GM23338 (cell line): ENCODE measurements at regions not wholly inside any gene's neighbourhood (a gene's known extent, or its start where the extent isn't known, plus 50 kb on each side); places are given as distances from the start of the nearest gene placed in this dataset.

Experiments used
- ATAC-seq: fragments of 200-7000 bp; cut with Tn5 transposase; 3 replicates; pipeline ENCODE4 v1.9.1; 2020
- DNase-seq: peaks from one replicate; pipeline ENCODE4 v3.0.0-alpha.2; 2015; ENCODE audit warnings: low spot score
- H2AFZ ChIP-seq: fragments of 200-600 bp; sonication (generic); 2 replicates; pipeline ENCODE4 v1.8.0; 2016; ENCODE audit warnings: antibody characterized with exemption, mild to moderate bottlenecking, moderate library complexity
- H3F3A ChIP-seq: fragments of 200-600 bp; sonication (generic); replicated peaks from 2 replicates; pipeline ENCODE4 v1.8.0; 2017; ENCODE audit warnings: antibody characterized with exemption, mixed run types, low read depth
- H3K27ac ChIP-seq: fragments of 200-600 bp; sonication (generic); 2 replicates; pipeline ENCODE4 v1.6.1; 2016; ENCODE audit warnings: low read depth
- H3K27me3 ChIP-seq: fragments of 200-600 bp; sonication (generic); 2 replicates; pipeline ENCODE4 v1.8.0; 2016; ENCODE audit warnings: mild to moderate bottlenecking, mixed run types, moderate library complexity; ENCODE audit not compliant: insufficient read depth
- H3K36me3 ChIP-seq: fragments of 200-600 bp; sonication (generic); 2 replicates; pipeline ENCODE4 v1.8.0; 2016; ENCODE audit warnings: mild to moderate bottlenecking; ENCODE audit not compliant: insufficient read depth
- H3K4me1 ChIP-seq: fragments of 200-600 bp; sonication (generic); 2 replicates; pipeline ENCODE4 v1.8.0; 2016; ENCODE audit warnings: mild to moderate bottlenecking, moderate library complexity; ENCODE audit not compliant: insufficient read depth
- H3K4me2 ChIP-seq: fragments of 200-600 bp; sonication (generic); 2 replicates; pipeline ENCODE4 v1.7.1; 2017; ENCODE audit warnings: mixed run types
- H3K4me3 ChIP-seq: fragments of 200-600 bp; sonication (generic); 2 replicates; pipeline ENCODE4 v1.6.1; 2016; ENCODE audit warnings: mixed run types
- H3K79me2 ChIP-seq: fragments of 200-600 bp; sonication (generic); replicated peaks from 2 replicates; pipeline ENCODE4 v1.8.0; 2017; ENCODE audit warnings: mild to moderate bottlenecking; ENCODE audit not compliant: insufficient read depth
- H3K9me2 ChIP-seq: fragments of 200-600 bp; sonication (generic); 2 replicates; pipeline ENCODE4 v1.8.0; 2017; ENCODE audit not compliant: insufficient read depth
- H4K20me1 ChIP-seq: fragments of 200-600 bp; sonication (generic); replicated peaks from 2 replicates; pipeline ENCODE4 v1.8.0; 2017; ENCODE audit warnings: mild to moderate bottlenecking; ENCODE audit not compliant: insufficient read depth
- H3K27ac Mint-ChIP-seq: 2 replicates; pipeline ENCODE4 v1.8.0; 2020; ENCODE audit warnings: inconsistent platforms, mild to moderate bottlenecking, moderate library complexity, mixed read lengths
- H3K27me3 Mint-ChIP-seq: 3 replicates; pipeline ENCODE4 v1.8.0; 2022; ENCODE audit warnings: low read depth, mild to moderate bottlenecking, moderate library complexity, mixed read lengths, inconsistent platforms; ENCODE audit not compliant: insufficient read depth, poor library complexity
- H3K36me3 Mint-ChIP-seq: 3 replicates; pipeline ENCODE4 v1.8.0; 2021; ENCODE audit warnings: low read depth, mild to moderate bottlenecking, inconsistent platforms, moderate library complexity, mixed read lengths
- H3K4me1 Mint-ChIP-seq: 3 replicates; pipeline ENCODE4 v1.8.0; 2020; ENCODE audit warnings: mild to moderate bottlenecking, inconsistent platforms, mixed read lengths
- H3K4me3 Mint-ChIP-seq: 3 replicates; pipeline ENCODE4 v1.8.0; 2021; ENCODE audit warnings: moderate library complexity, mild to moderate bottlenecking, inconsistent platforms, mixed read lengths
- H3K9me3 Mint-ChIP-seq: 3 replicates; pipeline ENCODE4 v1.8.0; 2020; ENCODE audit warnings: moderate library complexity, mild to moderate bottlenecking, inconsistent platforms, mixed read lengths
- CREB1 ChIP-seq: fragments of 250-450 bp; sonication (Bioruptor Pico); IDR thresholded peaks from 2 replicates; pipeline ENCODE4 v1.5.0; 2020; ENCODE audit warnings: low read depth, mild to moderate bottlenecking, moderate library complexity
- CTCF ChIP-seq, 2 experiments: fragments of 200-600 bp in 1 of 2; sonication (generic) in 1 of 2; conservative IDR thresholded peaks; 2 replicates each; pipeline versions ENCODE4 v1.5.1 to v1.6.1; 2016 to 2017; ENCODE audit warnings: antibody characterized with exemption in 2 of 2, low read depth in 2 of 2, mild to moderate bottlenecking in 2 of 2, moderate library complexity in 1 of 2
- EZH2 ChIP-seq: fragments of 200-600 bp; sonication (generic); IDR thresholded peaks from one replicate; pipeline ENCODE4 v1.8.0; 2017; ENCODE audit warnings: antibody characterized with exemption, mild to moderate bottlenecking, low read depth; ENCODE audit not compliant: unreplicated experiment
- NANOG ChIP-seq: IDR thresholded peaks from 2 replicates; pipeline ENCODE4 v1.6.1; 2016; ENCODE audit warnings: antibody characterized with exemption, borderline replicate concordance
- POLR2AphosphoS5 ChIP-seq: IDR thresholded peaks from 2 replicates; pipeline ENCODE4 v1.6.1; 2016; ENCODE audit warnings: antibody characterized with exemption, low read depth
- STAT1 ChIP-seq: IDR thresholded peaks from one replicate; pipeline ENCODE4 v1.6.1; 2016; ENCODE audit warnings: antibody characterized with exemption; ENCODE audit not compliant: unreplicated experiment
- TF ChIP-seq, protein P1 (sequence below): fragments of 250-450 bp; sonication (Bioruptor Pico); IDR thresholded peaks from 2 replicates; pipeline ENCODE4 v1.5.0; 2020; ENCODE audit warnings: mild to moderate bottlenecking, moderate library complexity

DNA sequence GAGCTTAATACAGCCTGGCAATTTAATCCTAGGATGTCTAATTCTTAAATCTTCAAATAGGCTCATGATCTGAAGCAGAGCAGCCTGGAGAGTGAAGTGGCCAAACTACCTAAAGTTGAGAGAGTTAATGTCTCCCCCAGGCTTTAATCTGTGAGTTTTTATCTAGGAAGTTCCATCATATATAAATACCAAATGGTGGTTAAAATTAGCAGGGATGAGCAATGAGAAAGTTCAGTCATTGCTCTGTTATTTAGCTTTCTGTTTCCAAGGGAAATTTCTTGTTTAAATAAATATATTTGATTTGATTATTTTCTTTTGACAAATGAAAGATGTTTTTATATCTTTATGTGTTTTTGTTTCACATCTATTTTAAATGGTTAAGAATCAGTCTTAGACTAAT lies 274.4 kb upstream of the UMPS start (continued):
- TF ChIP-seq, protein P1, sequence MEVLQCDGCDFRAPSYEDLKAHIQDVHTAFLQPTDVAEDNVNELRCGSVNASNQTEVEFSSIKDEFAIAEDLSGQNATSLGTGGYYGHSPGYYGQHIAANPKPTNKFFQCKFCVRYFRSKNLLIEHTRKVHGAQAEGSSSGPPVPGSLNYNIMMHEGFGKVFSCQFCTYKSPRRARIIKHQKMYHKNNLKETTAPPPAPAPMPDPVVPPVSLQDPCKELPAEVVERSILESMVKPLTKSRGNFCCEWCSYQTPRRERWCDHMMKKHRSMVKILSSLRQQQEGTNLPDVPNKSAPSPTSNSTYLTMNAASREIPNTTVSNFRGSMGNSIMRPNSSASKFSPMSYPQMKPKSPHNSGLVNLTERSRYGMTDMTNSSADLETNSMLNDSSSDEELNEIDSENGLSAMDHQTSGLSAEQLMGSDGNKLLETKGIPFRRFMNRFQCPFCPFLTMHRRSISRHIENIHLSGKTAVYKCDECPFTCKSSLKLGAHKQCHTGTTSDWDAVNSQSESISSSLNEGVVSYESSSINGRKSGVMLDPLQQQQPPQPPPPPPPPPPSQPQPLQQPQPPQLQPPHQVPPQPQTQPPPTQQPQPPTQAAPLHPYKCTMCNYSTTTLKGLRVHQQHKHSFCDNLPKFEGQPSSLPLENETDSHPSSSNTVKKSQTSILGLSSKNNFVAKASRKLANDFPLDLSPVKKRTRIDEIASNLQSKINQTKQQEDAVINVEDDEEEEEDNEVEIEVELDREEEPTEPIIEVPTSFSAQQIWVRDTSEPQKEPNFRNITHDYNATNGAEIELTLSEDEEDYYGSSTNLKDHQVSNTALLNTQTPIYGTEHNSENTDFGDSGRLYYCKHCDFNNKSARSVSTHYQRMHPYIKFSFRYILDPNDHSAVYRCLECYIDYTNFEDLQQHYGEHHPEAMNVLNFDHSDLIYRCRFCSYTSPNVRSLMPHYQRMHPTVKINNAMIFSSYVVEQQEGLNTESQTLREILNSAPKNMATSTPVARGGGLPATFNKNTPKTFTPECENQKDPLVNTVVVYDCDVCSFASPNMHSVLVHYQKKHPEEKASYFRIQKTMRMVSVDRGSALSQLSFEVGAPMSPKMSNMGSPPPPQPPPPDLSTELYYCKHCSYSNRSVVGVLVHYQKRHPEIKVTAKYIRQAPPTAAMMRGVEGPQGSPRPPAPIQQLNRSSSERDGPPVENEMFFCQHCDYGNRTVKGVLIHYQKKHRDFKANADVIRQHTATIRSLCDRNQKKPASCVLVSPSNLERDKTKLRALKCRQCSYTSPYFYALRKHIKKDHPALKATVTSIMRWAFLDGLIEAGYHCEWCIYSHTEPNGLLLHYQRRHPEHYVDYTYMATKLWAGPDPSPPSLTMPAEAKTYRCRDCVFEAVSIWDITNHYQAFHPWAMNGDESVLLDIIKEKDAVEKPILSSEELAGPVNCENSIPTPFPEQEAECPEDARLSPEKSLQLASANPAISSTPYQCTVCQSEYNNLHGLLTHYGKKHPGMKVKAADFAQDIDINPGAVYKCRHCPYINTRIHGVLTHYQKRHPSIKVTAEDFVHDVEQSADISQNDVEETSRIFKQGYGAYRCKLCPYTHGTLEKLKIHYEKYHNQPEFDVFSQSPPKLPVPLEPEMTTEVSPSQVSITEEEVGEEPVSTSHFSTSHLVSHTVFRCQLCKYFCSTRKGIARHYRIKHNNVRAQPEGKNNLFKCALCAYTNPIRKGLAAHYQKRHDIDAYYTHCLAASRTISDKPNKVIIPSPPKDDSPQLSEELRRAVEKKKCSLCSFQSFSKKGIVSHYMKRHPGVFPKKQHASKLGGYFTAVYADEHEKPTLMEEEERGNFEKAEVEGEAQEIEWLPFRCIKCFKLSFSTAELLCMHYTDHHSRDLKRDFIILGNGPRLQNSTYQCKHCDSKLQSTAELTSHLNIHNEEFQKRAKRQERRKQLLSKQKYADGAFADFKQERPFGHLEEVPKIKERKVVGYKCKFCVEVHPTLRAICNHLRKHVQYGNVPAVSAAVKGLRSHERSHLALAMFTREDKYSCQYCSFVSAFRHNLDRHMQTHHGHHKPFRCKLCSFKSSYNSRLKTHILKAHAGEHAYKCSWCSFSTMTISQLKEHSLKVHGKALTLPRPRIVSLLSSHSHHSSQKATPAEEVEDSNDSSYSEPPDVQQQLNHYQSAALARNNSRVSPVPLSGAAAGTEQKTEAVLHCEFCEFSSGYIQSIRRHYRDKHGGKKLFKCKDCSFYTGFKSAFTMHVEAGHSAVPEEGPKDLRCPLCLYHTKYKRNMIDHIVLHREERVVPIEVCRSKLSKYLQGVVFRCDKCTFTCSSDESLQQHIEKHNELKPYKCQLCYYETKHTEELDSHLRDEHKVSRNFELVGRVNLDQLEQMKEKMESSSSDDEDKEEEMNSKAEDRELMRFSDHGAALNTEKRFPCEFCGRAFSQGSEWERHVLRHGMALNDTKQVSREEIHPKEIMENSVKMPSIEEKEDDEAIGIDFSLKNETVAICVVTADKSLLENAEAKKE (CRISPR knock-in tag), result no peak

DNA sequence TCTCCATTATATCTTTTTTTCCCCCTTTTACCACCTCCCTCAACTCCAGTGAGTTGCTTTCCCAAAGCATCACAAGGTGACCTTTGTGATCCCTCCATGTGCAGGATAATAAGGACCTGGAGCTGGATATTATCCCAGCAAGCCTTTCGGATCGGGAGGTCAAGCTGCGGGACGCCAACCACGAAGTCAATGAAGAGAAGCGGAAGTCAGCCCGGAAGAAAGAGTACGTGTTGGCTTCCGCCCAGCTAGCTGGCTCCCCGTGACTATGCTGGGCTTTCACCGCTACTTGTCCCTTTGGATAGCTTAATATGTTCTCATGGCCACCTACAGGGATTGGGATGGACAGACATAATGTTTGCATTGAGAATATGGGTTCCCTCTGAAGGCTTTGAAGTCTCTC lies 273.7 kb upstream of the UMPS start:
- Histone ChIP-seq H4K20me1 (no peaks in the 10 kb centered on the region), H3K4me2 (no peak overlapping the region), H3K27ac (no peak overlapping the region), H3K9me2 (no peaks in the 10 kb centered on the region), H3K27me3 (no peaks in the 10 kb centered on the region), H3K79me2 (no peaks in the 10 kb centered on the region), H3K4me1 (no peaks in the 10 kb centered on the region), H3K36me3 (no peaks in the 10 kb centered on the region), H3F3A (no peaks in the 10 kb centered on the region), H3K4me3 (no peak overlapping the region), H2AFZ (no peak overlapping the region)
- DNase-seq (no peak), ATAC-seq (no peak)
- Mint-ChIP-seq H3K27me3 (peaks cover 7% of the 10 kb centered on the region), H3K4me3 (no peak overlapping the region), H3K4me1 (no peaks in the 10 kb centered on the region), H3K9me3 (no peaks in the 10 kb centered on the region), H3K36me3 (no peaks in the 10 kb centered on the region), H3K27ac (no peak overlapping the region)
- TF ChIP-seq POLR2AphosphoS5 (no peak), CREB1 (CRISPR knock-in tag) (no peak), EZH2 (no peak), STAT1 (no peak), NANOG (no peak), CTCF (conservative IDR thresholded peaks at IDR 0.05; ENCODE audit: low read depth in 2 of 2) (no peak)
- TF ChIP-seq, protein P1 (CRISPR knock-in tag), result no peak
